Adrenal gland (tissue), 9 donors: ENCODE measurements at regions not wholly inside any gene's neighbourhood (a gene's known extent, or its start where the extent isn't known, plus 50 kb on each side); places are given as distances from the start of the nearest gene placed in this dataset.

Experiments
- DNase-seq, 7 donors: peaks; one replicate each; pipeline ENCODE4 v3.0.0-alpha.2; 2019 to 2020
- H3K27ac ChIP-seq, 5 donors: fragments of 200-600 bp; sonication (generic) in 4 of 5; 1 replicate in 3 of 5; 2 replicates in 2 of 5; pipeline versions ENCODE4 v1.5.1 to v1.8.0; 2016 to 2020; ENCODE audit warnings: mild to moderate bottlenecking in 1 of 5
- H3K27me3 ChIP-seq: fragments of 200-600 bp; 2 replicates; pipeline ENCODE4 v1.8.0; 2021
- H3K36me3 ChIP-seq, 2 donors: fragments of 200-600 bp; replicated peaks in 1 of 2; 1 replicate in 1 of 2; 2 replicates in 1 of 2; pipeline versions ENCODE4 v1.5.1 to v1.8.0; 2018 to 2022
- H3K4me1 ChIP-seq, 2 donors: fragments of 200-600 bp; replicated peaks in 1 of 2; 1 replicate in 1 of 2; 2 replicates in 1 of 2; pipeline versions ENCODE4 v1.5.1 to v1.8.0; 2018 to 2021
- H3K4me3 ChIP-seq, 4 donors: fragments of 200-600 bp; sonication (generic) in 3 of 4; one replicate each; pipeline ENCODE4 v1.5.1; 2016 to 2018
- H3K9me3 ChIP-seq, 3 donors: fragments of 200-600 bp; sonication (generic) in 1 of 3; replicated peaks in 1 of 3; 1 replicate in 2 of 3; 2 replicates in 1 of 3; pipeline versions ENCODE4 v1.5.1 to v1.8.0; 2016 to 2021
- CTCF ChIP-seq, 6 experiments: fragments of 450-650 bp in 4 of 6; fragments of 200-600 bp in 2 of 6; sonication (generic) in 1 of 6; IDR thresholded peaks; 1 replicate in 5 of 6; 2 replicates in 1 of 6; pipeline versions ENCODE4 v1.5.1 to v1.8.0; 2016 to 2021; ENCODE audit warnings: antibody characterized with exemption in 6 of 6, mild to moderate bottlenecking in 2 of 6, moderate library complexity in 1 of 6
- POLR2A ChIP-seq, 2 donors: fragments of 450-650 bp; IDR thresholded peaks; one replicate each; pipeline ENCODE4 v1.6.1; 2017; ENCODE audit warnings: antibody characterized with exemption in 2 of 2, mild to moderate bottlenecking in 2 of 2, moderate library complexity in 1 of 2
- WGBS, 4 donors: extraction: QIAGEN DNeasy Blood & Tissue Kit in 2 of 4; methylation state at CpG; one replicate each; pipeline versions ENCODE4 v1.1.5 to v1.1.7; 2013 to 2017; 5-methylcytosine and 5-hydroxymethylcytosine counted together
- intact Hi-C, 2 donors: fragments of 100-400 bp; cut with DNase I; formaldehyde crosslinking; loops; one replicate each; pipeline versions ENCODE4 v1.14.1 to v1.15.0; 2022 to 2023
- donor health status: healthy with polysubstance abuse.
- donor health status: Bipolar disorder and iron deficiency.
- donor health status: DM: yes; HTN: yes; CAD: no.
- donor health status: DM: no; HTN: no; CAD: no.
- donor health status: DM: no; HTN: no; CAD: no.

- H3K27ac ChIP-seq: no peak overlapping the region
- peaks cover 0 to 8% (median 0%) of the 10 kb centered on the region in 3 donors for H3K9me3 ChIP-seq
- DNase-seq: no peak
- H3K4me3 ChIP-seq: no peak overlapping the region
- H3K36me3 ChIP-seq: no peaks in the 10 kb centered on the region
- WGBS, 4 donors: 71 to 86% (median 82%) methylated on average over 11 of the region's 11 CpGs
- H3K4me1 ChIP-seq: no peaks in the 10 kb centered on the region
- intact Hi-C loops: no loop called here
- peaks cover 23% of the 10 kb centered on the region for H3K27me3 ChIP-seq
- no peak for TF ChIP-seq POLR2A (IDR thresholded peaks at IDR 0.05)
- no peak for TF ChIP-seq CTCF (IDR thresholded peaks at IDR 0.05)
Observed at GRCh38 chrX:39438603-39439602, 637.6 kb downstream of the MID1IP1 start.

- H3K4me1 ChIP-seq: no peaks in the 10 kb centered on the region
- H3K27ac ChIP-seq: no peak overlapping the region
- WGBS, 4 donors: 73 to 80% (median 77%) methylated on average over 9 to 11 of the region's 11 CpGs
- no peak for TF ChIP-seq CTCF (IDR thresholded peaks at IDR 0.05)
- no peak for TF ChIP-seq POLR2A (IDR thresholded peaks at IDR 0.05)
- H3K36me3 ChIP-seq: no peaks in the 10 kb centered on the region
- no peak overlapping the region for H3K4me3 ChIP-seq
- intact Hi-C loops: no loop called here
- H3K27me3 ChIP-seq: peaks cover 18% of the 10 kb centered on the region
- no peak for DNase-seq
- H3K9me3 ChIP-seq: peaks cover 0 to 8% (median 0%) of the 10 kb centered on the region in 3 donors
Observed at GRCh38 chrX:39439906-39440798, 638.9 kb downstream of the MID1IP1 start.

GRCh38 chrX:39440799-39441284 is 639.6 kb downstream of the MID1IP1 start:
- intact Hi-C loops: no loop called here
- Histone ChIP-seq H3K27me3 (peaks cover 18% of the 10 kb centered on the region), H3K27ac (no peak overlapping the region), H3K4me3 (no peak overlapping the region), H3K9me3 (peaks cover 0 to 8% (median 0%) of the 10 kb centered on the region in 3 donors), H3K4me1 (no peaks in the 10 kb centered on the region), H3K36me3 (no peaks in the 10 kb centered on the region)
- TF ChIP-seq CTCF (IDR thresholded peaks at IDR 0.05) (no peak), POLR2A (IDR thresholded peaks at IDR 0.05) (no peak)
- DNase-seq: no peak

- TF ChIP-seq POLR2A (IDR thresholded peaks at IDR 0.05) (no peak), CTCF (IDR thresholded peaks at IDR 0.05) (no peak)
- Histone ChIP-seq H3K27me3 (peaks cover 12% of the 10 kb centered on the region), H3K27ac (no peak overlapping the region), H3K9me3 (peaks cover 0 to 2% (median 0%) of the 10 kb centered on the region in 3 donors), H3K4me3 (no peak overlapping the region), H3K4me1 (no peaks in the 10 kb centered on the region), H3K36me3 (no peaks in the 10 kb centered on the region)
- DNase-seq: no peak
- intact Hi-C loops: no loop called here
- WGBS, 4 donors: 77 to 95% (median 81%) methylated on average over 1 of the region's 1 CpG
Observed at GRCh38 chrX:39442332-39442731, 641.1 kb downstream of the MID1IP1 start.
